B cell (primary cell): ENCODE measurements at regions not wholly inside any gene's neighbourhood (a gene's known extent, or its start where the extent isn't known, plus 50 kb on each side); places are given as distances from the start of the nearest gene placed in this dataset.

Source experiments
- ATAC-seq: fragments of 200-7000 bp; cut with Tn5 transposase; one replicate; pipeline ENCODE4 v1.10.0; 2021; ENCODE audit warnings: low read depth, mild to moderate bottlenecking, moderate number of reproducible peaks, moderate library complexity
- CTCF ChIA-PET: fragments of 350-600 bp; sonication (Branson Sonifier 250); formaldehyde crosslinking; loops from one replicate; lab custom pipeline; 2021; ENCODE audit warnings: antibody characterized with exemption, inconsistent platforms; lab: Charles Lee
- POLR2A ChIA-PET: fragments of 350-600 bp; sonication (Branson Sonifier 250); formaldehyde crosslinking; loops from one replicate; lab custom pipeline; 2021; ENCODE audit warnings: antibody characterized with exemption; lab: Charles Lee
- DNase-seq: peaks from one replicate; pipeline ENCODE4 v3.0.0; 2013
- H2AFZ ChIP-seq: 2 replicates; pipeline ENCODE4 v1.6.1; 2012; ENCODE audit warnings: mild to moderate bottlenecking, low read depth, low read length; ENCODE audit not compliant: insufficient read depth, poor library complexity, severe bottlenecking
- H3K27ac ChIP-seq, 2 donors: 1 replicate in 1 of 2; 2 replicates in 1 of 2; pipeline ENCODE4 v1.5.1; 2012 to 2013; ENCODE audit warnings: low read length in 2 of 2, mild to moderate bottlenecking in 2 of 2, moderate library complexity in 1 of 2
- H3K27me3 ChIP-seq, 4 experiments: fragments of 200-600 bp in 1 of 4; sonication (generic) in 1 of 4; replicated peaks in 1 of 4; 1 replicate in 2 of 4; 2 replicates in 2 of 4; pipeline versions ENCODE4 v1.6.1 to v1.7.0; 2013 to 2016; ENCODE audit warnings: low read length in 3 of 4, mild to moderate bottlenecking in 2 of 4, mixed read lengths in 1 of 4, moderate library complexity in 1 of 4; ENCODE audit not compliant: insufficient read depth in 4 of 4, control insufficient read depth in 3 of 4; ENCODE audit errors: control extremely low read depth in 1 of 4
- H3K36me3 ChIP-seq, 2 experiments: replicated peaks in 1 of 2; 1 replicate in 1 of 2; 2 replicates in 1 of 2; pipeline versions ENCODE4 v1.6.1 to v1.7.1; 2013; ENCODE audit warnings: low read length in 1 of 2; ENCODE audit not compliant: insufficient read depth in 2 of 2, control insufficient read depth in 1 of 2; ENCODE audit errors: control extremely low read depth in 1 of 2, extremely low read depth in 1 of 2
- H3K4me1 ChIP-seq, 2 donors: fragments of 200-600 bp in 1 of 2; sonication (generic) in 1 of 2; 1 replicate in 1 of 2; 2 replicates in 1 of 2; pipeline versions ENCODE4 v1.5.1 to v1.6.1; 2013 to 2017; ENCODE audit warnings: low read length in 2 of 2; ENCODE audit not compliant: control insufficient read depth in 2 of 2, insufficient read depth in 2 of 2
- H3K4me2 ChIP-seq: replicated peaks from 2 replicates; pipeline ENCODE3; 2012; ENCODE audit warnings: mild to moderate bottlenecking, low read depth, low read length; ENCODE audit not compliant: poor library complexity, severe bottlenecking
- H3K4me3 ChIP-seq, 5 experiments: fragments of 200-600 bp in 1 of 5; sonication (generic) in 1 of 5; 1 replicate in 3 of 5; 2 replicates in 2 of 5; pipeline versions ENCODE4 v1.5.1 to v1.7.0; 2011 to 2016; ENCODE audit warnings: low read length in 4 of 5, mild to moderate bottlenecking in 4 of 5, low read depth in 2 of 5, control low read depth in 1 of 5, moderate library complexity in 1 of 5; ENCODE audit not compliant: insufficient read depth in 1 of 5; ENCODE audit errors: control extremely low read depth in 1 of 5, extremely low read depth in 1 of 5
- H3K79me2 ChIP-seq: fragments of 200-600 bp; sonication (generic); one replicate; pipeline ENCODE4 v1.6.0; 2016; ENCODE audit warnings: low read length; ENCODE audit not compliant: control insufficient read depth, insufficient read depth
- H3K9ac ChIP-seq: fragments of 200-600 bp; sonication (generic); 2 replicates; pipeline ENCODE4 v1.6.1; 2017; ENCODE audit warnings: mild to moderate bottlenecking, low read length, moderate library complexity
- H3K9me3 ChIP-seq, 3 donors: one replicate each; pipeline versions ENCODE4 v1.6.1 to v1.7.1; 2013; ENCODE audit warnings: low read length in 2 of 3; ENCODE audit not compliant: control insufficient read depth in 2 of 3, insufficient read depth in 1 of 3; ENCODE audit errors: control extremely low read depth in 1 of 3
- H4K20me1 ChIP-seq: 2 replicates; pipeline ENCODE4 v1.6.0; 2012; ENCODE audit warnings: mild to moderate bottlenecking, low read length; ENCODE audit not compliant: insufficient read depth, control insufficient read depth, poor library complexity, severe bottlenecking
- H3K27ac Mint-ChIP-seq: one replicate; pipeline ENCODE4 v1.8.0; 2021; ENCODE audit warnings: mixed read lengths
- H3K27me3 Mint-ChIP-seq: one replicate; pipeline ENCODE4 v1.8.0; 2021; ENCODE audit warnings: mixed read lengths
- H3K4me1 Mint-ChIP-seq: one replicate; pipeline ENCODE4 v1.8.0; 2021; ENCODE audit warnings: mixed read lengths
- H3K4me3 Mint-ChIP-seq: one replicate; pipeline ENCODE4 v1.8.0; 2021; ENCODE audit warnings: mixed read lengths
- H3K9me3 Mint-ChIP-seq: one replicate; pipeline ENCODE4 v1.8.0; 2022; ENCODE audit warnings: mixed read lengths; ENCODE audit not compliant: insufficient read depth
- EZH2 ChIP-seq: IDR thresholded peaks from 2 replicates; pipeline ENCODE4 v1.6.1; 2012; ENCODE audit warnings: borderline replicate concordance, low read depth, mild to moderate bottlenecking, moderate library complexity, low read length; ENCODE audit not compliant: insufficient read depth, poor library complexity, severe bottlenecking
- WGBS: methylation state at CpG from one replicate; pipeline ENCODE4 v1.1.5; 2013; ENCODE audit warnings: missing lambda C conversion rate; ENCODE audit not compliant: insufficient coverage; 5-methylcytosine and 5-hydroxymethylcytosine counted together
- intact Hi-C: fragments of 100-400 bp; cut with micrococcal nuclease; formaldehyde crosslinking; loops from one replicate; pipeline ENCODE4 v1.10.0; 2022
- TF ChIP-seq, protein P1 (sequence below): fragments of 200-600 bp; IDR thresholded peaks from one replicate; pipeline ENCODE4 v1.8.0; 2022; ENCODE audit warnings: antibody characterized with exemption, mild to moderate bottlenecking

DNA sequence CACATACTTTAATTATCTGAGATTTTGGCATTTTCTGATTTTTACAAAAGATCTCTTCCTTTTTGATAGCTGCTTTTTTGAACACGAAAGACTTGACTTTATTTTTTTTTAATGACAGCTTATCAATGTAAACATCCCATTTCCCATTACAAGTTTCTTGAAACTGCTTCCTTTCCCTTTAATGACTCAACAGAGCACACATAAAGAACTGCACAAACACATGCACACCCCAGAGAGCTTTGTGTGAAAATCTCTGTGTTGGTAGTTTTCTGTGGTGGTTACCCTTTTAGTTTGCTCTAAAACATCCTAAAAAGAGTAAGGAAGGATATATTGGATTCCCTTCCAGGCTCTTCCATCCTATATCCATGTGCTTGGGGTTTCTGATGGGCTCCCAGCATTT lies 125.1 kb upstream of the ZNF32 start:
- Histone ChIP-seq H3K27me3 (no peaks in the 10 kb centered on the region), H3K9ac (no peak overlapping the region), H3K4me3 (no peak overlapping the region), H3K27ac (no peak overlapping the region), H2AFZ (no peak overlapping the region), H3K9me3 (peaks cover 0 to 7% (median 0%) of the 10 kb centered on the region in 3 donors), H3K4me1 (no peaks in the 10 kb centered on the region), H3K36me3 (no peaks in the 10 kb centered on the region), H4K20me1 (no peaks in the 10 kb centered on the region), H3K4me2 (no peak overlapping the region), H3K79me2 (no peaks in the 10 kb centered on the region)
- ATAC-seq: no peak
- ChIA-PET CTCF (no interaction called here), POLR2A (no interaction called here)
- no peak overlapping the region for H3K4me3 Mint-ChIP-seq
- TF ChIP-seq EZH2: no peak
- TF ChIP-seq, protein P1, sequence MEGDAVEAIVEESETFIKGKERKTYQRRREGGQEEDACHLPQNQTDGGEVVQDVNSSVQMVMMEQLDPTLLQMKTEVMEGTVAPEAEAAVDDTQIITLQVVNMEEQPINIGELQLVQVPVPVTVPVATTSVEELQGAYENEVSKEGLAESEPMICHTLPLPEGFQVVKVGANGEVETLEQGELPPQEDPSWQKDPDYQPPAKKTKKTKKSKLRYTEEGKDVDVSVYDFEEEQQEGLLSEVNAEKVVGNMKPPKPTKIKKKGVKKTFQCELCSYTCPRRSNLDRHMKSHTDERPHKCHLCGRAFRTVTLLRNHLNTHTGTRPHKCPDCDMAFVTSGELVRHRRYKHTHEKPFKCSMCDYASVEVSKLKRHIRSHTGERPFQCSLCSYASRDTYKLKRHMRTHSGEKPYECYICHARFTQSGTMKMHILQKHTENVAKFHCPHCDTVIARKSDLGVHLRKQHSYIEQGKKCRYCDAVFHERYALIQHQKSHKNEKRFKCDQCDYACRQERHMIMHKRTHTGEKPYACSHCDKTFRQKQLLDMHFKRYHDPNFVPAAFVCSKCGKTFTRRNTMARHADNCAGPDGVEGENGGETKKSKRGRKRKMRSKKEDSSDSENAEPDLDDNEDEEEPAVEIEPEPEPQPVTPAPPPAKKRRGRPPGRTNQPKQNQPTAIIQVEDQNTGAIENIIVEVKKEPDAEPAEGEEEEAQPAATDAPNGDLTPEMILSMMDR: no peak
- DNase-seq: no peak
- WGBS: no CpG with 5 or more reads among the region's 1 CpG
- intact Hi-C loops: no loop called here
- H3K9me3 Mint-ChIP-seq: no peaks in the 10 kb centered on the region
- H3K4me1 Mint-ChIP-seq: no peaks in the 10 kb centered on the region
- no peak overlapping the region for H3K27ac Mint-ChIP-seq
- peaks cover 13% of the 10 kb centered on the region for H3K27me3 Mint-ChIP-seq

DNA sequence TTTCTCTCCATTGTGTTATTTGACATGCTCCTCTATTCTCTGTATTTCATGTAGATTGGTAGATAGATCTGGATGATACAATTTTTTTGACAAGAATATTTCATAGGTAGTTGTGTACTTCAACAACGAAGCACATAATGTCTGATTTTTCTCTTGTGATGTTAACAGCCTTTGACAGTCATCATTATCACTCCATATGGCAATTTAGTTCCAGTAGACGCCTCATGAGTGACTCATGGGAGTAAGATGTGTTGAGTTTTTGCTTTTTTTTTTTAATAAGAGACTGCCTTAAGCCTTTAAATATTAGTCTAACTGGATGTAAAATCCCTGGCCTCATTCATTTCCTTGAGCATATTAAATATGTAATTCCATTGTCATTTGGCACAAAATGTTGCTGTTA lies 123.5 kb upstream of the ZNF32 start:
- H3K9ac ChIP-seq: no peak overlapping the region
- H3K36me3 ChIP-seq: no peaks in the 10 kb centered on the region
- H3K4me1 Mint-ChIP-seq: no peaks in the 10 kb centered on the region
- no peak overlapping the region for H2AFZ ChIP-seq
- TF ChIP-seq, protein P1: no peak
- TF ChIP-seq EZH2: no peak
- H4K20me1 ChIP-seq: no peaks in the 10 kb centered on the region
- H3K4me1 ChIP-seq: no peaks in the 10 kb centered on the region
- no peaks in the 10 kb centered on the region for H3K79me2 ChIP-seq
- H3K9me3 ChIP-seq: peaks cover 0 to 5% (median 3%) of the 10 kb centered on the region in 3 donors
- H3K9me3 Mint-ChIP-seq: no peaks in the 10 kb centered on the region
- H3K27ac Mint-ChIP-seq: no peak overlapping the region
- intact Hi-C loops: no loop called here
- H3K4me2 ChIP-seq: no peak overlapping the region
- ChIA-PET POLR2A (no interaction called here), CTCF (no interaction called here)
- ATAC-seq (no peak), DNase-seq (no peak)
- H3K4me3 Mint-ChIP-seq: no peak overlapping the region
- no peak overlapping the region for H3K4me3 ChIP-seq
- H3K27ac ChIP-seq: no peak overlapping the region
- WGBS: no CpG with 5 or more reads among the region's 2 CpGs
- no peaks in the 10 kb centered on the region for H3K27me3 ChIP-seq
- peaks cover 13% of the 10 kb centered on the region for H3K27me3 Mint-ChIP-seq
